ENCODE measurements at regions not wholly inside any gene's neighbourhood (a gene's known extent, or its start where the extent isn't known, plus 50 kb on each side); places are given as distances from the start of the nearest gene placed in this dataset.

GRCh38 chr11:56799691-56800210 is 51.3 kb upstream of the OR9G4 start:
- TF ChIP-seq JUND (IDR thresholded peaks at IDR 0.05; ENCODE audit: low read depth), result no peak
- in situ Hi-C loops (cut with HindIII; ENCODE audit: low pct_unique_long_range_greater_than_20kb, low sequenced_read_pairs), result no loop called here
- no peak for DNase-seq (ENCODE audit: low read depth in 1 of 2, low spot score in 1 of 2)

Measured in T47D (cell line).